ENCODE measurements at regions not wholly inside any gene's neighbourhood (a gene's known extent, or its start where the extent isn't known, plus 50 kb on each side); places are given as distances from the start of the nearest gene placed in this dataset.
A peak's percentile ranks its signal among the peaks of the same experiment; 100 is the strongest.

DNA sequence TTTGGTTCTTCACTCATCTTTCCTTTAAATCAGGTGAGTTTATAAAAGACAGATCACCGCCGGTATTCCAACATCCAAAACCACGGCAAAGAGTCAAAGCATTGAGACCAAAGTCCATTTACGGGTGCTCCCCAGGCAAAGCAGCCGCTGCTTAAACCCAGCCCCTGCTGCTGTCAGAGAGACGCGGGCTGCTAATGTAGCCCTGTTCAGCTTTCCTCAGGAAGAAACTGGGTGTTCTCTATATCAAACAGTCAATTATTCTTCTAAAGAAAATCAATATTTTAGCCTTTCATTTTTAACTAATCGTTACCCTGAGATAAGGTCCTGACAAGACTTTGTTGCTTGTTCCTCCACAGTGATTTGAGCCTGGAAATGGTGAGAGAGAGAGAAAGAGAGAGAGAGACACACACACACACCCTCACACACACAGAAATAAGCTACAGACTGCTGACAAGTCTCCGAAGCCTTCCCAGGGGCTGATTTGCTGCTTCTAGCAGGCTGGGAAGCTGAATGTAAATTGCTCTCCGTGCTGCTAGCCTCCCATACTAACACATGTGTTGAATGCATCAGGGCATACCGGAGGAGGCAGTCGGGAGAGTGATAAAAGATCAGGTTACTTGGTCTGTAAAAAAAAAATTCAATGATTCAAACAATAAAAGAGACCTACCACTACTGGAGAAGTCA lies 183.0 kb upstream of the ANK3 start:
- TF ChIP-seq, protein P1, sequence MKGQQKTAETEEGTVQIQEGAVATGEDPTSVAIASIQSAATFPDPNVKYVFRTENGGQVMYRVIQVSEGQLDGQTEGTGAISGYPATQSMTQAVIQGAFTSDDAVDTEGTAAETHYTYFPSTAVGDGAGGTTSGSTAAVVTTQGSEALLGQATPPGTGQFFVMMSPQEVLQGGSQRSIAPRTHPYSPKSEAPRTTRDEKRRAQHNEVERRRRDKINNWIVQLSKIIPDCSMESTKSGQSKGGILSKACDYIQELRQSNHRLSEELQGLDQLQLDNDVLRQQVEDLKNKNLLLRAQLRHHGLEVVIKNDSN (IDR thresholded peaks at IDR 0.05) = no peak
- no peak for TF ChIP-seq TEAD4 (IDR thresholded peaks at IDR 0.05)
- no peak for TF ChIP-seq TCF12 (IDR thresholded peaks at IDR 0.05; ENCODE audit: low read depth)
- no peak for TF ChIP-seq CEBPB (IDR thresholded peaks at IDR 0.05)
- TF ChIP-seq ZBTB7A (IDR thresholded peaks at IDR 0.05; ENCODE audit: low read depth) = no peak
- TF ChIP-seq TAF1 (IDR thresholded peaks at IDR 0.05; ENCODE audit: low read depth) = no peak
- no peak for TF ChIP-seq NFIC (IDR thresholded peaks at IDR 0.05)

DNA sequence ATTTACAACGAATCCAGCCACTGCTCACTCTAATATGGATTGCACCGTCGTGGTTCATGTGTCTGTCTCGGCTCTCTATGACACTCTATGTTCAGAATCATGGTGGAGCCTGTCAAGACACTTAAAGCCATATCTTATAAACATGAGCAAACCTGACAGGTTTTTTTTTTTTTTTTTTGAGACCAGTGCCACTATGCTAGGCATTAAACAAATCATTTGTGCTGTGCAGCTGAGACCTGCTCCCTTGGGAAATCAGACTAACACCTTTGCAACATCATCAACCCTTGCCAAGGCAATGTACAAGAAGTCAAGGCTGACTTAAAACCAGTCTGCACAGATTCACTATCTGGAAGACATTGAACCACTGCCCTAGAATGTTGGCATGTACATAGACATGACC lies 181.2 kb upstream of the ANK3 start:
- TF ChIP-seq RAD21 (IDR thresholded peaks at IDR 0.05; ENCODE audit: low read depth) = no peak
- TF ChIP-seq TEAD4 (IDR thresholded peaks at IDR 0.05) = no peak
- TF ChIP-seq FOXM1 (IDR thresholded peaks at IDR 0.05; ENCODE audit: borderline replicate concordance, low read depth) = no peak
- no peak for TF ChIP-seq TAF1 (IDR thresholded peaks at IDR 0.05; ENCODE audit: low read depth)
- no peak for TF ChIP-seq ZBTB7A (IDR thresholded peaks at IDR 0.05; ENCODE audit: low read depth)
- TF ChIP-seq, protein P2, sequence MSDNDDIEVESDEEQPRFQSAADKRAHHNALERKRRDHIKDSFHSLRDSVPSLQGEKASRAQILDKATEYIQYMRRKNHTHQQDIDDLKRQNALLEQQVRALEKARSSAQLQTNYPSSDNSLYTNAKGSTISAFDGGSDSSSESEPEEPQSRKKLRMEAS (IDR thresholded peaks at IDR 0.05) = no peak
- TF ChIP-seq, protein P1 (IDR thresholded peaks at IDR 0.05) = no peak
- TF ChIP-seq, protein P3, sequence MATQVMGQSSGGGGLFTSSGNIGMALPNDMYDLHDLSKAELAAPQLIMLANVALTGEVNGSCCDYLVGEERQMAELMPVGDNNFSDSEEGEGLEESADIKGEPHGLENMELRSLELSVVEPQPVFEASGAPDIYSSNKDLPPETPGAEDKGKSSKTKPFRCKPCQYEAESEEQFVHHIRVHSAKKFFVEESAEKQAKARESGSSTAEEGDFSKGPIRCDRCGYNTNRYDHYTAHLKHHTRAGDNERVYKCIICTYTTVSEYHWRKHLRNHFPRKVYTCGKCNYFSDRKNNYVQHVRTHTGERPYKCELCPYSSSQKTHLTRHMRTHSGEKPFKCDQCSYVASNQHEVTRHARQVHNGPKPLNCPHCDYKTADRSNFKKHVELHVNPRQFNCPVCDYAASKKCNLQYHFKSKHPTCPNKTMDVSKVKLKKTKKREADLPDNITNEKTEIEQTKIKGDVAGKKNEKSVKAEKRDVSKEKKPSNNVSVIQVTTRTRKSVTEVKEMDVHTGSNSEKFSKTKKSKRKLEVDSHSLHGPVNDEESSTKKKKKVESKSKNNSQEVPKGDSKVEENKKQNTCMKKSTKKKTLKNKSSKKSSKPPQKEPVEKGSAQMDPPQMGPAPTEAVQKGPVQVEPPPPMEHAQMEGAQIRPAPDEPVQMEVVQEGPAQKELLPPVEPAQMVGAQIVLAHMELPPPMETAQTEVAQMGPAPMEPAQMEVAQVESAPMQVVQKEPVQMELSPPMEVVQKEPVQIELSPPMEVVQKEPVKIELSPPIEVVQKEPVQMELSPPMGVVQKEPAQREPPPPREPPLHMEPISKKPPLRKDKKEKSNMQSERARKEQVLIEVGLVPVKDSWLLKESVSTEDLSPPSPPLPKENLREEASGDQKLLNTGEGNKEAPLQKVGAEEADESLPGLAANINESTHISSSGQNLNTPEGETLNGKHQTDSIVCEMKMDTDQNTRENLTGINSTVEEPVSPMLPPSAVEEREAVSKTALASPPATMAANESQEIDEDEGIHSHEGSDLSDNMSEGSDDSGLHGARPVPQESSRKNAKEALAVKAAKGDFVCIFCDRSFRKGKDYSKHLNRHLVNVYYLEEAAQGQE (IDR thresholded peaks at IDR 0.05; ENCODE audit: low read depth) = no peak
- no peak for TF ChIP-seq EP300 (IDR thresholded peaks at IDR 0.05; ENCODE audit: borderline replicate concordance)
- no peak for TF ChIP-seq NFIC (IDR thresholded peaks at IDR 0.05)
- TF ChIP-seq TCF12 (IDR thresholded peaks at IDR 0.05; ENCODE audit: low read depth) = no peak

DNA sequence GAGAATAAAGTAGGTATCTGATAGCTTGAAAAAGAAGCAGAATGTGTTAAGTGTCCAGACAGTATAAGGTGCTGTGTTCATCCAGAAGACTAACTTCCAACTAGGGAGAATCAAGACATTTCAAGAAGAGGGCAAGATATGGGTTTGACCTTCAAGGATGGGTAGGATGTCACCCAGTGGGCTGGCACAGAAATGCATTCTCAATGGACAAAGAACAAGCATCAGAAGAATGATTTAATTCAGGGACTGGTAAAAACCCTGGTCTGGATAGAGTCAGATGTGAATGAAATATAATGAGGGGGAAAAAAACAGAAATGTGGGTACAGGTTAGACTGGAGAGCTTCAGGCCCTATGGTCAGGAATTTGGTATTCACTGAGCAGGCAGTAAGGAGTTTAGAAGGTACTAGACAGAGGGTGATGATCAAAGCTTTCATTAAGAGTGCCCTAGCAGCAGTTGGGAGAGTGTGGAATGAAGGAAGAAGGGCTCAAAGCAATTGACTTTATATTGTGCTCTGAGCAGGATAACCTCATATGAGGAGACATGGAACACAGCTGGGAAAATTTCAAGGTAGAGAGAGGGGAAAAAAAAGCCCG lies 180.7 kb upstream of the ANK3 start:
- TF ChIP-seq CREB1 (IDR thresholded peaks at IDR 0.05; ENCODE audit: low read depth) = no peak
- TF ChIP-seq NFIC (IDR thresholded peaks at IDR 0.05) = no peak

DNA sequence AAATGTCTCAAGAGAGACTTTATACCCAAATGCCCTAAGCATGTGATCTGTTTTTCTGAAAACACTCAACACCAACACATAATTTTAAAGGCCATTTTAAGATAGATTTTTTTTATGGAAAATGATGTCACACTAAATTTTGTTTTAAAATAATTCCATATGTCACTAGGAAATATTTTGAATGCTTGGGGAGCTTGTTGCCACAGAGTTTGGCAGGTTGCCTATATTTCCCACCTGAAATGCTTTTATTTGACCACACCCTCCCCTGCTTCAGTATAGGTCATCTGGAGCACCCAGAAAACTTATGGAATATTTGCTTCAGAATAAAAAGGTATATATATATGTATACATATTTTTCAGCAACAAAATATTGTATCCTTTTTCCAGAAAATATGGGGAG lies 180.0 kb upstream of the ANK3 start:
- TF ChIP-seq TEAD4 (IDR thresholded peaks at IDR 0.05) (peak; percentile 78), NFIC (IDR thresholded peaks at IDR 0.05) (peak; percentile 72), FOXM1 (IDR thresholded peaks at IDR 0.05; ENCODE audit: borderline replicate concordance, low read depth) (peak; percentile 18; the same call in 1 of the 2 replicates), TCF12 (IDR thresholded peaks at IDR 0.05; ENCODE audit: low read depth) (no peak), CEBPB (IDR thresholded peaks at IDR 0.05) (peak; percentile 59), RAD21 (IDR thresholded peaks at IDR 0.05; ENCODE audit: low read depth) (no peak)

DNA sequence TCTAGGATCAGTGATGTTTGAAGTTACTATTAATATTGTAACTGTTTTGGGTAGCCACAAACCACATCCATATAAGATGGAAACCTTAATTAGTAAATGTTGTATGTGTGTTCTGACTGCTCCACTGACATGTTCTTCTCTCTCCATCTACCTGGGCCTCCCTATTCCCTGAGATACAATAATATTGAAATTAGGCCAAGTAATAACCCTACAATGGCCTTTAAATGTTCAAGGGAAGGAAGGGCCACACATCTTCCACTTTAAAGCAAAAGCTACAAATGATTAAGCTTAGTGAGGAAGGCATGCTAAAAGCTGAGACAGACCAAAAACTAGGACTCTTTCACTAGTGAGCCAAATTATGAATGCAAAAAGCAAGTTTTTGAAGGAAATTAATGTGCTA lies 176.4 kb upstream of the ANK3 start:
- TF ChIP-seq CREB1 (IDR thresholded peaks at IDR 0.05; ENCODE audit: low read depth) (no peak), FOXM1 (IDR thresholded peaks at IDR 0.05; ENCODE audit: borderline replicate concordance, low read depth) (no peak), NFIC (IDR thresholded peaks at IDR 0.05) (no peak), RAD21 (IDR thresholded peaks at IDR 0.05; ENCODE audit: low read depth) (no peak), EP300 (IDR thresholded peaks at IDR 0.05; ENCODE audit: borderline replicate concordance) (no peak), ZBTB7A (IDR thresholded peaks at IDR 0.05; ENCODE audit: low read depth) (no peak), CEBPB (IDR thresholded peaks at IDR 0.05) (no peak)
- TF ChIP-seq, protein P3 (IDR thresholded peaks at IDR 0.05; ENCODE audit: low read depth) = no peak

DNA sequence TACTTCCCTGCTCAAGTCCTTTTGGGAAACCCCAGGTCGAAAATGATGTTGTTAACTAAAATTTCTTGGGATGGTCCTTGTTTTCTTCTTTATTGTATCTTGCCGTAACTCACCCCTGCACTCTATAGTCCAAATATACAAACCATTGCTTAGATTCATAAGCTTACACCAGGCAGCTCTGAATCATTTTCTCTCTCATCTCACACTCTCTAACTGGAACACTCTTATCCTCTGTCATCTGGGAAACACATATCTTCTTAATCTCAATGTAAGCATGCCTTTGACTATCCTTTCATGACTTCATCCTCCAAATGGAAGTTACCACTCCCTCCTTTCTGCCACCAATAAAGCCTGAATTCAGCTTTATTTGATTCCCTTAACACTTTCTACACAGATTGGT lies 175.8 kb upstream of the ANK3 start:
- no peak for TF ChIP-seq RAD21 (IDR thresholded peaks at IDR 0.05; ENCODE audit: low read depth)
- TF ChIP-seq TAF1 (IDR thresholded peaks at IDR 0.05; ENCODE audit: low read depth) = no peak
- TF ChIP-seq FOXM1 (IDR thresholded peaks at IDR 0.05; ENCODE audit: borderline replicate concordance, low read depth) = no peak
- TF ChIP-seq, protein P2 (IDR thresholded peaks at IDR 0.05) = no peak
- no peak for TF ChIP-seq TCF12 (IDR thresholded peaks at IDR 0.05; ENCODE audit: low read depth)
- TF ChIP-seq EGR1 (IDR thresholded peaks at IDR 0.05) = no peak
- TF ChIP-seq ZBTB7A (IDR thresholded peaks at IDR 0.05; ENCODE audit: low read depth) = no peak
